ENCODE measurements at regions not wholly inside any gene's neighbourhood (a gene's known extent, or its start where the extent isn't known, plus 50 kb on each side); places are given as distances from the start of the nearest gene placed in this dataset.

DNA sequence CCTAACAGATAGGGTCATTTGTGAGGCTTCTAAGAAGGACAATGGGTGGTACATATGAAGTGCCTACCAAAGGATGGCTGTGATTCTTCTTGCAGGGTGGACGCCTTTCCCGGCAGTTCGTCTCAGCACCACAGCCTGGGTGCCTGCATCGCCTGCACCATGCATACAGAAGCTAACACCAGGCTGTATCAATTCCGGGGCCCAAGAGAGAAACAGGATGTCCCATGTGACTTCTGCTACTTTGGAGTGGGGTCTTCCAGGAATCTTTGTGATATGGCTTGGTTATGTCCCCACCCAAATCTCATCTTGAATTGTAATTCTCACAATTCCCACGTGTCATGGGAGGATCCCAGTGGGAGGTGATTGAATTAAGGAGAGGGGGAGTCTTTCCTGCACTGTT lies 251.6 kb upstream of the TNRC6C start (continued):
- TF ChIP-seq, protein P1, sequence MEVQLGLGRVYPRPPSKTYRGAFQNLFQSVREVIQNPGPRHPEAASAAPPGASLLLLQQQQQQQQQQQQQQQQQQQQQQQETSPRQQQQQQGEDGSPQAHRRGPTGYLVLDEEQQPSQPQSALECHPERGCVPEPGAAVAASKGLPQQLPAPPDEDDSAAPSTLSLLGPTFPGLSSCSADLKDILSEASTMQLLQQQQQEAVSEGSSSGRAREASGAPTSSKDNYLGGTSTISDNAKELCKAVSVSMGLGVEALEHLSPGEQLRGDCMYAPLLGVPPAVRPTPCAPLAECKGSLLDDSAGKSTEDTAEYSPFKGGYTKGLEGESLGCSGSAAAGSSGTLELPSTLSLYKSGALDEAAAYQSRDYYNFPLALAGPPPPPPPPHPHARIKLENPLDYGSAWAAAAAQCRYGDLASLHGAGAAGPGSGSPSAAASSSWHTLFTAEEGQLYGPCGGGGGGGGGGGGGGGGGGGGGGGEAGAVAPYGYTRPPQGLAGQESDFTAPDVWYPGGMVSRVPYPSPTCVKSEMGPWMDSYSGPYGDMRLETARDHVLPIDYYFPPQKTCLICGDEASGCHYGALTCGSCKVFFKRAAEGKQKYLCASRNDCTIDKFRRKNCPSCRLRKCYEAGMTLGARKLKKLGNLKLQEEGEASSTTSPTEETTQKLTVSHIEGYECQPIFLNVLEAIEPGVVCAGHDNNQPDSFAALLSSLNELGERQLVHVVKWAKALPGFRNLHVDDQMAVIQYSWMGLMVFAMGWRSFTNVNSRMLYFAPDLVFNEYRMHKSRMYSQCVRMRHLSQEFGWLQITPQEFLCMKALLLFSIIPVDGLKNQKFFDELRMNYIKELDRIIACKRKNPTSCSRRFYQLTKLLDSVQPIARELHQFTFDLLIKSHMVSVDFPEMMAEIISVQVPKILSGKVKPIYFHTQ (CRISPR knock-in tag; IDR thresholded peaks at IDR 0.05) = no peak
- TF ChIP-seq ZNF317 (CRISPR knock-in tag; IDR thresholded peaks at IDR 0.05; ENCODE audit: borderline replicate concordance, low read depth) = no peak

DNA sequence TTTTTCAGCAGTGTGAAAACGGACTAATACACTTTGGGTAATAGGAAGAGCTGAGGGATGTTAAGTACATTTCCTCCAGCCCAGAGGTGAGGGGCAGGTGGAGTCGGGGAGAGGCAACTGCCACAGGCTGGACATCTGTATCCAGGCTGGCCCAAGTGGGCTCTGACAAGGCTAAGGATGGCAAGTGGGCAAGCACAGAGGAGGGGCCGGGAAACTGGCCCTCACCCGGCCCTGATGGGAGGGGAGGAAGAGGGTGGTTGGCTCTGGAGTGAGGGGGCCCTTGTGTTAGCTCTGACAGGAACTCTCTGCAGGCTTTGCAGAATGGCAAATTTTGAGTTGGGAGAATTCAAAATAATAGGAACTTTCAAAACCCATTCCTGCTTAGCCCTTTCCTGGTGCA lies 251.0 kb upstream of the TNRC6C start:
- no peak for TF ChIP-seq IRF2 (CRISPR knock-in tag; IDR thresholded peaks at IDR 0.05; ENCODE audit: borderline replicate concordance, low read depth)
- TF ChIP-seq, protein P2, sequence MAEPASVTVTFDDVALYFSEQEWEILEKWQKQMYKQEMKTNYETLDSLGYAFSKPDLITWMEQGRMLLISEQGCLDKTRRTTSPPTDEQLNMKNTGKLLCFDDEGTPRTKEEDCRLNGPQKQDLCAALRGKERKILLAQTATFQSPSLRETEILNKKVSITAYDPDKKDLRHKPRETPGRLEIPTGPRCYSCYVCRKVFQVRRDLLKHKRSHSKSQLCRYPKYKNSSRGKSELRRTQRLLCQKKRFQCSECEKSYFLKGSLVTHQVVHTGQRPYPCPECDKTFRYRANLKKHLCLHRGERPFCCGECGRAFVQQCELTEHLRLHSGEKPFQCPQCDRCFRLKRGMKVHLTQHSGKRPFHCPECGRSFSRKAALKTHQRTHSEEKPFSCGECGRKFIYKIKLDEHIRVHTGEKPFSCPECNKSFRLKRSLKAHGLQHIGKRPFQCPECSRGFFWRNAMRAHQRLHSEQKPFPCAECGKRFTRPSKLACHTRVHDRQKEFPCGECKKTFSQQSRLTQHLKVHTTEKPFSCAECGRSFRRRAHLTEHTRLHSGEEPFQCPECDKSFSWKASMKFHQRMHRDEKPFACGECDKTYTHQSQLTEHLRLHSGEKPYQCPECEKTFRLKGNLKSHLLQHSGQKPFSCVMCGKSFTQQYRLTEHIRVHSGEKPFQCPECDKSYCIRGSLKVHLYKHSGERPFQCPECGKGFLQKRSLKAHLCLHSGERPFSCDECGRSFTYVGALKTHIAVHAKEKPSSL (CRISPR knock-in tag; conservative IDR thresholded peaks at IDR 0.05) = no peak
- no peak for ATAC-seq
- ChIA-PET CTCF (no interaction called here), POLR2A (no interaction called here)
- Mint-ChIP-seq H3K36me3 (peaks cover 49% of the 10 kb centered on the region), H3K4me1 (peaks cover 24% of the 10 kb centered on the region), H3K27me3 (ENCODE audit: low read depth) (peaks cover 34% of the 10 kb centered on the region), H3K27ac (no peak overlapping the region), H3K4me3 (no peak overlapping the region), H3K9me3 (peaks cover 57% of the 10 kb centered on the region)
- DNase-seq (ENCODE audit: low spot score) = no peak

DNA sequence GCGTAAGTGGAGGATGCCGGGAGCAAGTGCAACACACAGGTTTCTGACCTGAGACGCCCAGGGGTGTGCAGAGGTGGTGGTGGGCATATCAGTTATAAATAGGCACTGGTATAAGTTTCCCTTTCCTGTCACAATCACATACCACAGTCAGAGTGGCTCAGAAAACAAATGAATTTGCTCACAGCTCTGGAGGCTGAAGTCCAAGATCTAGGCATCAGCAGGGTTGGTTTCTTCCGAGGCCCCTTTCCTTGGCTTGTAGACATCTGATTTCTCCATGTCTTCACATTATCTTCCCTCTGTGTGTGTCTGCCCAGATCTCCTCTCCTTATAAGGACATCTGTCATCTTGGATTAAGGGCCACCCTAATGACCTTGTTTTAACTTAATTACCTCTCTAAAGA lies 250.5 kb upstream of the TNRC6C start:
- H3K4me1 Mint-ChIP-seq = peaks cover 24% of the 10 kb centered on the region
- H3K27me3 Mint-ChIP-seq (ENCODE audit: low read depth) = peaks cover 34% of the 10 kb centered on the region
- H3K27ac Mint-ChIP-seq = no peak overlapping the region
- ChIA-PET CTCF (no interaction called here), POLR2A (no interaction called here)
- peaks cover 48% of the 10 kb centered on the region for H3K36me3 Mint-ChIP-seq
- DNase-seq (ENCODE audit: low spot score) (no peak), ATAC-seq (no peak)
- TF ChIP-seq CREM (CRISPR knock-in tag; IDR thresholded peaks at IDR 0.05) (no peak), PRRX2 (CRISPR knock-in tag; IDR thresholded peaks at IDR 0.05) (no peak), JAZF1 (CRISPR knock-in tag; IDR thresholded peaks at IDR 0.05) (no peak), FOXP1 (CRISPR knock-in tag; IDR thresholded peaks at IDR 0.05; ENCODE audit: borderline replicate concordance) (no peak), SP1 (CRISPR knock-in tag; conservative IDR thresholded peaks at IDR 0.05) (no peak)
- TF ChIP-seq, protein P3, sequence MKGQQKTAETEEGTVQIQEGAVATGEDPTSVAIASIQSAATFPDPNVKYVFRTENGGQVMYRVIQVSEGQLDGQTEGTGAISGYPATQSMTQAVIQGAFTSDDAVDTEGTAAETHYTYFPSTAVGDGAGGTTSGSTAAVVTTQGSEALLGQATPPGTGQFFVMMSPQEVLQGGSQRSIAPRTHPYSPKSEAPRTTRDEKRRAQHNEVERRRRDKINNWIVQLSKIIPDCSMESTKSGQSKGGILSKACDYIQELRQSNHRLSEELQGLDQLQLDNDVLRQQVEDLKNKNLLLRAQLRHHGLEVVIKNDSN (CRISPR knock-in tag; IDR thresholded peaks at IDR 0.05) = no peak
- TF ChIP-seq, protein P4, sequence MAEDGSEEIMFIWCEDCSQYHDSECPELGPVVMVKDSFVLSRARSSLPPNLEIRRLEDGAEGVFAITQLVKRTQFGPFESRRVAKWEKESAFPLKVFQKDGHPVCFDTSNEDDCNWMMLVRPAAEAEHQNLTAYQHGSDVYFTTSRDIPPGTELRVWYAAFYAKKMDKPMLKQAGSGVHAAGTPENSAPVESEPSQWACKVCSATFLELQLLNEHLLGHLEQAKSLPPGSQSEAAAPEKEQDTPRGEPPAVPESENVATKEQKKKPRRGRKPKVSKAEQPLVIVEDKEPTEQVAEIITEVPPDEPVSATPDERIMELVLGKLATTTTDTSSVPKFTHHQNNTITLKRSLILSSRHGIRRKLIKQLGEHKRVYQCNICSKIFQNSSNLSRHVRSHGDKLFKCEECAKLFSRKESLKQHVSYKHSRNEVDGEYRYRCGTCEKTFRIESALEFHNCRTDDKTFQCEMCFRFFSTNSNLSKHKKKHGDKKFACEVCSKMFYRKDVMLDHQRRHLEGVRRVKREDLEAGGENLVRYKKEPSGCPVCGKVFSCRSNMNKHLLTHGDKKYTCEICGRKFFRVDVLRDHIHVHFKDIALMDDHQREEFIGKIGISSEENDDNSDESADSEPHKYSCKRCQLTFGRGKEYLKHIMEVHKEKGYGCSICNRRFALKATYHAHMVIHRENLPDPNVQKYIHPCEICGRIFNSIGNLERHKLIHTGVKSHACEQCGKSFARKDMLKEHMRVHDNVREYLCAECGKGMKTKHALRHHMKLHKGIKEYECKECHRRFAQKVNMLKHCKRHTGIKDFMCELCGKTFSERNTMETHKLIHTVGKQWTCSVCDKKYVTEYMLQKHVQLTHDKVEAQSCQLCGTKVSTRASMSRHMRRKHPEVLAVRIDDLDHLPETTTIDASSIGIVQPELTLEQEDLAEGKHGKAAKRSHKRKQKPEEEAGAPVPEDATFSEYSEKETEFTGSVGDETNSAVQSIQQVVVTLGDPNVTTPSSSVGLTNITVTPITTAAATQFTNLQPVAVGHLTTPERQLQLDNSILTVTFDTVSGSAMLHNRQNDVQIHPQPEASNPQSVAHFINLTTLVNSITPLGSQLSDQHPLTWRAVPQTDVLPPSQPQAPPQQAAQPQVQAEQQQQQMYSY (CRISPR knock-in tag; IDR thresholded peaks at IDR 0.05) = no peak
- TF ChIP-seq, protein P5, sequence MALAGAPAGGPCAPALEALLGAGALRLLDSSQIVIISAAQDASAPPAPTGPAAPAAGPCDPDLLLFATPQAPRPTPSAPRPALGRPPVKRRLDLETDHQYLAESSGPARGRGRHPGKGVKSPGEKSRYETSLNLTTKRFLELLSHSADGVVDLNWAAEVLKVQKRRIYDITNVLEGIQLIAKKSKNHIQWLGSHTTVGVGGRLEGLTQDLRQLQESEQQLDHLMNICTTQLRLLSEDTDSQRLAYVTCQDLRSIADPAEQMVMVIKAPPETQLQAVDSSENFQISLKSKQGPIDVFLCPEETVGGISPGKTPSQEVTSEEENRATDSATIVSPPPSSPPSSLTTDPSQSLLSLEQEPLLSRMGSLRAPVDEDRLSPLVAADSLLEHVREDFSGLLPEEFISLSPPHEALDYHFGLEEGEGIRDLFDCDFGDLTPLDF (CRISPR knock-in tag; IDR thresholded peaks at IDR 0.05) = no peak
- H3K9me3 Mint-ChIP-seq = peaks cover 56% of the 10 kb centered on the region
- no peak overlapping the region for H3K4me3 Mint-ChIP-seq

All from WTC11 (cell line).